GM10266 (cell line): ENCODE measurements at regions not wholly inside any gene's neighbourhood (a gene's known extent, or its start where the extent isn't known, plus 50 kb on each side); places are given as distances from the start of the nearest gene placed in this dataset.

Source experiments
- DNase-seq: peaks from one replicate; pipeline ENCODE4 v3.0.0; 2012; ENCODE audit errors: extremely low spot score
- CTCF ChIP-seq: IDR thresholded peaks from 2 replicates; pipeline ENCODE4 v1.5.1; 2012; ENCODE audit warnings: mild to moderate bottlenecking, low read depth; ENCODE audit not compliant: control insufficient read depth, insufficient read depth; ENCODE audit errors: missing control alignments

- no peak for DNase-seq
- TF ChIP-seq CTCF: no peak
These were observed 555.9 kb downstream of the VRK1 start for GRCh38 chr14:97353102-97353501.

DNA sequence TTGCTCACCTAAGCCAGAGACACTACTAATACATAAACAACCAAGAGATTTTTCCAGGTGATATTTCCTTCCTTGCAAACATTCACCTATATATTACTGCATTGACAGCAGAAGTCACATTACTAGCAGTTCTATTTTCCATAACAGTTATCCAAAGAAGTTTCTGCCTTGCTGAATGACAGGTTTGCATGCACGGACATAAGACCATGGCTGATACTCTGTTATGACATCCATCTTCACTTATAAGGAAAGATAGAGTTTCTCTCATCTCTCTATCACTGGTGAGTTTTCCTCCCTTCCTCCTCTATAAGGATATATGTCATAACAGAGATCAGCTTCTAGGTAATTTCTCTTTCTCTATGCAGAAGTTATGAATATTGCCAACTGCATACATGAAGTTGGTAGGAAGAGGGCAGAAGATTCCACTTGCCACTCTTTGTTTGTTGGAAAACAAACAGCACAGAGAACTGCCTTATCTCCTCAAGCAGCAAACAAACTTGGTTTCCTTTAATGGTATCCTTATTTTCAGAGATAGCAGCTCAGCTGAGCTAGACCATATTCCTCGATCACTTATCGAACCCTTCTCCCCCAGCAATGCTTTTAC is 557.0 kb downstream of the VRK1 start:
- TF ChIP-seq CTCF: no peak
- no peak for DNase-seq

DNA sequence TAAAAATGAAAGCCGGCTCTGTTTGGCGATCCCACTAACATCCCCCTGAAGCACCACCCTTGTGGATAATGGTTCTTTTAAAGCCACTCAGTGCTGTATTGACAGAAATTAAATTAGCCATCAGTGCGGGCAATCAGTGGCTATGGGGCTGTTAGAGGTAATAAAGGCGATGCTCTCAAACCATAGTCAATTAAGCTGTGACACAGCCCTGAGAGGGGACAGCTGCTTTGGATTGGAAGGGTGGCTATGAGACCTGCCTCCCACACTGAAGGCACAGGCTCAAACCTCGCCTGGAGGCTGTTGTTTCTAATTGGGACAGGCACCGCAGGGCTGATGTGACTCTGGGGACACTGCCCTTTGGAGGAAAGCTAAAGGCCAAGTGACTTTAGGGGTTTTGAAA is 562.2 kb downstream of the VRK1 start:
- no peak for DNase-seq
- no peak for TF ChIP-seq CTCF

- no peak for DNase-seq
- TF ChIP-seq CTCF: no peak
These were observed 564.0 kb downstream of the VRK1 start for GRCh38 chr14:97361181-97361580.

GRCh38 chr14:97361958-97362357 is 564.8 kb downstream of the VRK1 start:
- no peak for TF ChIP-seq CTCF
- no peak for DNase-seq

- TF ChIP-seq CTCF: no peak
- DNase-seq: no peak
These were observed 569.2 kb downstream of the VRK1 start for GRCh38 chr14:97366400-97366799.

GRCh38 chr14:97367278-97367677 is 570.1 kb downstream of the VRK1 start:
- DNase-seq: no peak
- no peak for TF ChIP-seq CTCF
